ENCODE measurements at regions not wholly inside any gene's neighbourhood (a gene's known extent, or its start where the extent isn't known, plus 50 kb on each side); places are given as distances from the start of the nearest gene placed in this dataset.

DNA sequence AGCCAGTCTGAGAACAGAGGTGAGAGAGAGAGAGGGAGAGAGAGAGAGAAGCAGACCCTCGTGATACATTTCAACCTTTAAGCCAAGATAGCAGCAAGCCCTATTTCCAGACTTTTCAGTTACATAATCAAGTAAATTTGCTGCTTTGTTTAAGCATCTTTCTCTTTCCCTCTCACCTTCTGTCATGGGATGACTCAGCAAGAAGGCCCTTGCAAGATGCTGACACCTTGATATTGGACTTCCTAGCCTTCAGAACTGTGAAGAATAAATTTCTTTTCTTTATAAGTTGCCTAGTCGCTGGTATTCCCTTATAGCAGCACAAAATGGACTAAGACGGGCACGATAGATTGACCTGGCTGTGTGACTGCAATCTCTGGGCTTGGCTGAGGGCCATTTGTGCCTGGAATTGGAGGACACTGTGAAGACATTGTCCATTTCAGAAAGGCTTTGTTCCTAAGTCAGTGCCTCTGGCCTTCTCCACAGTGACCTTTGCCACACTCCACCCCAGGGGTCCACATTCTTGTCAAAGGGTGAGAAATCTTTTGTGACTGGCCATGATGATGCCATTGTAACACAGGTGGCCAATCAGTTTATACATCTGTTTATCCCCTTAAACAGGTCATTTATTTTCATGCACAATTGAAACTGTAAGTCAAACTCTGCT, 51.3 kb upstream of the ITSN2 start (continued):
- TF ChIP-seq NBN (IDR thresholded peaks at IDR 0.05): no peak
- no peak for TF ChIP-seq HDAC2 (IDR thresholded peaks at IDR 0.05)
- TF ChIP-seq BCL11A (IDR thresholded peaks at IDR 0.05; ENCODE audit: low read depth, low read length): no peak
- TF ChIP-seq, protein P1, sequence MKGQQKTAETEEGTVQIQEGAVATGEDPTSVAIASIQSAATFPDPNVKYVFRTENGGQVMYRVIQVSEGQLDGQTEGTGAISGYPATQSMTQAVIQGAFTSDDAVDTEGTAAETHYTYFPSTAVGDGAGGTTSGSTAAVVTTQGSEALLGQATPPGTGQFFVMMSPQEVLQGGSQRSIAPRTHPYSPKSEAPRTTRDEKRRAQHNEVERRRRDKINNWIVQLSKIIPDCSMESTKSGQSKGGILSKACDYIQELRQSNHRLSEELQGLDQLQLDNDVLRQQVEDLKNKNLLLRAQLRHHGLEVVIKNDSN (IDR thresholded peaks at IDR 0.05; ENCODE audit: borderline replicate concordance, extremely low read length, insufficient read depth, low read depth, low read length): no peak
- no peak for TF ChIP-seq CREB1 (IDR thresholded peaks at IDR 0.05; ENCODE audit: low read depth)
- TF ChIP-seq, protein P2, sequence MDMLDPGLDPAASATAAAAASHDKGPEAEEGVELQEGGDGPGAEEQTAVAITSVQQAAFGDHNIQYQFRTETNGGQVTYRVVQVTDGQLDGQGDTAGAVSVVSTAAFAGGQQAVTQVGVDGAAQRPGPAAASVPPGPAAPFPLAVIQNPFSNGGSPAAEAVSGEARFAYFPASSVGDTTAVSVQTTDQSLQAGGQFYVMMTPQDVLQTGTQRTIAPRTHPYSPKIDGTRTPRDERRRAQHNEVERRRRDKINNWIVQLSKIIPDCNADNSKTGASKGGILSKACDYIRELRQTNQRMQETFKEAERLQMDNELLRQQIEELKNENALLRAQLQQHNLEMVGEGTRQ (IDR thresholded peaks at IDR 0.05; ENCODE audit: borderline replicate concordance, low read depth, low read length): no peak
- TF ChIP-seq, protein P3, sequence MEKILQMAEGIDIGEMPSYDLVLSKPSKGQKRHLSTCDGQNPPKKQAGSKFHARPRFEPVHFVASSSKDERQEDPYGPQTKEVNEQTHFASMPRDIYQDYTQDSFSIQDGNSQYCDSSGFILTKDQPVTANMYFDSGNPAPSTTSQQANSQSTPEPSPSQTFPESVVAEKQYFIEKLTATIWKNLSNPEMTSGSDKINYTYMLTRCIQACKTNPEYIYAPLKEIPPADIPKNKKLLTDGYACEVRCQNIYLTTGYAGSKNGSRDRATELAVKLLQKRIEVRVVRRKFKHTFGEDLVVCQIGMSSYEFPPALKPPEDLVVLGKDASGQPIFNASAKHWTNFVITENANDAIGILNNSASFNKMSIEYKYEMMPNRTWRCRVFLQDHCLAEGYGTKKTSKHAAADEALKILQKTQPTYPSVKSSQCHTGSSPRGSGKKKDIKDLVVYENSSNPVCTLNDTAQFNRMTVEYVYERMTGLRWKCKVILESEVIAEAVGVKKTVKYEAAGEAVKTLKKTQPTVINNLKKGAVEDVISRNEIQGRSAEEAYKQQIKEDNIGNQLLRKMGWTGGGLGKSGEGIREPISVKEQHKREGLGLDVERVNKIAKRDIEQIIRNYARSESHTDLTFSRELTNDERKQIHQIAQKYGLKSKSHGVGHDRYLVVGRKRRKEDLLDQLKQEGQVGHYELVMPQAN (conservative IDR thresholded peaks at IDR 0.05): no peak
- TF ChIP-seq SIX5 (IDR thresholded peaks at IDR 0.05; ENCODE audit: low read depth, low read length, severe bottlenecking): no peak

GRCh38 chr2:24410976-24411375, 50.6 kb upstream of the ITSN2 start:
- H3K79me2 ChIP-seq (ENCODE audit: control insufficient read depth, insufficient read depth, low read length): no peaks in the 10 kb centered on the region
- no peaks in the 10 kb centered on the region for H3K9me3 ChIP-seq (replicated peaks; ENCODE audit: control insufficient read depth, insufficient read depth, low read length)
- POLR2A ChIA-PET: no interaction called here
- intact Hi-C loops (cut with micrococcal nuclease; ENCODE audit: unreplicated experiment) (loop anchor here (1.0 to 5.0 kb wide), 3 partner anchors 416 to 718 kb away; partner anchors contain the start of gene DNAJC27), in situ Hi-C loops (cut with MboI) (no loop called here)
- 88% methylated on average over 2 of the region's 2 CpGs for WGBS (ENCODE audit: insufficient coverage, insufficient replicate concordance, low lambda C conversion rate, missing lambda C conversion rate)
- no peaks in the 10 kb centered on the region for H3K4me1 ChIP-seq (ENCODE audit: control insufficient read depth, insufficient read depth, low read length)
- H3K27ac ChIP-seq (ENCODE audit: control insufficient read depth, insufficient read depth): no peak overlapping the region
- SMC1A ChIA-PET (ENCODE audit: uncharacterized antibody, unreplicated experiment): interaction anchor here (0.7 to 3.9 kb wide), 20 partner anchors 10 to 785 kb away, joined by 3 to 55 read pairs (median 4); no protein-coding TSS in a partner anchor
- no peak overlapping the region for H3K4me3 ChIP-seq
- H3K36me3 ChIP-seq (ENCODE audit: control insufficient read depth in 2 of 2, insufficient read depth in 2 of 2, low read length in 1 of 2): no peaks in the 10 kb centered on the region
- no TSS peak for BruUV-seq (replicated peaks)
- H3K4me2 ChIP-seq (ENCODE audit: control insufficient read depth, insufficient read depth): no peak overlapping the region
- peak overlapping the region; percentile 24; the same call in 1 of the 2 replicates for H2AFZ ChIP-seq (ENCODE audit: control insufficient read depth, low read depth, low read length)
- RAD21 ChIA-PET (ENCODE audit: unreplicated experiment): interaction anchor here (0.8 to 3.1 kb wide), 13 partner anchors 9 to 755 kb away, joined by 3 to 66 read pairs (median 4); no protein-coding TSS in a partner anchor
- no peaks in the 10 kb centered on the region for H3K27me3 ChIP-seq (replicated peaks in 1 of 2; ENCODE audit: control insufficient read depth in 2 of 2, insufficient read depth in 2 of 2, low read length in 1 of 2)
- H3K9ac ChIP-seq (ENCODE audit: control insufficient read depth, insufficient read depth, low read length): no peak overlapping the region
- no peak for FAIRE-seq
- no peaks in the 10 kb centered on the region for H4K20me1 ChIP-seq (ENCODE audit: control insufficient read depth, insufficient read depth)
- no peak for ATAC-seq
- TF ChIP-seq ZNF24 (IDR thresholded peaks at IDR 0.05) (no peak), RB1 (IDR thresholded peaks at IDR 0.05; ENCODE audit: borderline replicate concordance) (no peak), HDAC2 (IDR thresholded peaks at IDR 0.05) (no peak)
- CTCF ChIA-PET: interaction anchor here (0.8 to 4.2 kb wide), 29 partner anchors 12 to 723 kb away, joined by 3 to 124 read pairs (median 4); partner anchors contain the start of genes CENPO and PTRHD1
- DNase-seq (ENCODE audit: low read depth, low spot score): no peak
